Fibroblast of mammary gland (primary cell): ENCODE measurements at regions not wholly inside any gene's neighbourhood (a gene's known extent, or its start where the extent isn't known, plus 50 kb on each side); places are given as distances from the start of the nearest gene placed in this dataset.

Experiments used
- DNase-seq: peaks from one replicate; pipeline ENCODE4 v3.0.0-alpha.2; 2010; ENCODE audit warnings: low read depth
- H3K4me3 ChIP-seq: 2 replicates; pipeline ENCODE4 v1.5.1; 2011; ENCODE audit warnings: low read depth, mild to moderate bottlenecking, low read length, moderate library complexity; ENCODE audit not compliant: control insufficient read depth
- TF ChIP-seq, protein P1 (sequence below): conservative IDR thresholded peaks from 2 replicates; pipeline ENCODE4 v1.5.1; 2011; ENCODE audit warnings: low read depth, low read length, inconsistent platforms; ENCODE audit not compliant: control insufficient read depth, insufficient read depth

- TF ChIP-seq, protein P1, sequence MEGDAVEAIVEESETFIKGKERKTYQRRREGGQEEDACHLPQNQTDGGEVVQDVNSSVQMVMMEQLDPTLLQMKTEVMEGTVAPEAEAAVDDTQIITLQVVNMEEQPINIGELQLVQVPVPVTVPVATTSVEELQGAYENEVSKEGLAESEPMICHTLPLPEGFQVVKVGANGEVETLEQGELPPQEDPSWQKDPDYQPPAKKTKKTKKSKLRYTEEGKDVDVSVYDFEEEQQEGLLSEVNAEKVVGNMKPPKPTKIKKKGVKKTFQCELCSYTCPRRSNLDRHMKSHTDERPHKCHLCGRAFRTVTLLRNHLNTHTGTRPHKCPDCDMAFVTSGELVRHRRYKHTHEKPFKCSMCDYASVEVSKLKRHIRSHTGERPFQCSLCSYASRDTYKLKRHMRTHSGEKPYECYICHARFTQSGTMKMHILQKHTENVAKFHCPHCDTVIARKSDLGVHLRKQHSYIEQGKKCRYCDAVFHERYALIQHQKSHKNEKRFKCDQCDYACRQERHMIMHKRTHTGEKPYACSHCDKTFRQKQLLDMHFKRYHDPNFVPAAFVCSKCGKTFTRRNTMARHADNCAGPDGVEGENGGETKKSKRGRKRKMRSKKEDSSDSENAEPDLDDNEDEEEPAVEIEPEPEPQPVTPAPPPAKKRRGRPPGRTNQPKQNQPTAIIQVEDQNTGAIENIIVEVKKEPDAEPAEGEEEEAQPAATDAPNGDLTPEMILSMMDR = no peak
- no peak overlapping the region for H3K4me3 ChIP-seq
Measured at GRCh38 chr5:74113196-74113540, 487.2 kb downstream of the ARHGEF28 start.

GRCh38 chr5:74112372-74113195 lies 486.6 kb downstream of the ARHGEF28 start:
- no peak overlapping the region for H3K4me3 ChIP-seq
- TF ChIP-seq, protein P1 = no peak
- DNase-seq = no peak

More at GRCh38 chr5:74113196-74113540, 487.2 kb downstream of the ARHGEF28 start:
- no peak for DNase-seq

GRCh38 chr5:74111764-74112163 lies 485.8 kb downstream of the ARHGEF28 start:
- no peak overlapping the region for H3K4me3 ChIP-seq
- no peak for DNase-seq
- TF ChIP-seq, protein P1 = no peak

GRCh38 chr5:74109344-74109743 lies 483.3 kb downstream of the ARHGEF28 start:
- H3K4me3 ChIP-seq = no peak overlapping the region
- no peak for DNase-seq
- TF ChIP-seq, protein P1 = no peak

- TF ChIP-seq, protein P1 = no peak
- H3K4me3 ChIP-seq = no peak overlapping the region
- DNase-seq = no peak
Measured at GRCh38 chr5:74107899-74108298, 481.9 kb downstream of the ARHGEF28 start.

DNA sequence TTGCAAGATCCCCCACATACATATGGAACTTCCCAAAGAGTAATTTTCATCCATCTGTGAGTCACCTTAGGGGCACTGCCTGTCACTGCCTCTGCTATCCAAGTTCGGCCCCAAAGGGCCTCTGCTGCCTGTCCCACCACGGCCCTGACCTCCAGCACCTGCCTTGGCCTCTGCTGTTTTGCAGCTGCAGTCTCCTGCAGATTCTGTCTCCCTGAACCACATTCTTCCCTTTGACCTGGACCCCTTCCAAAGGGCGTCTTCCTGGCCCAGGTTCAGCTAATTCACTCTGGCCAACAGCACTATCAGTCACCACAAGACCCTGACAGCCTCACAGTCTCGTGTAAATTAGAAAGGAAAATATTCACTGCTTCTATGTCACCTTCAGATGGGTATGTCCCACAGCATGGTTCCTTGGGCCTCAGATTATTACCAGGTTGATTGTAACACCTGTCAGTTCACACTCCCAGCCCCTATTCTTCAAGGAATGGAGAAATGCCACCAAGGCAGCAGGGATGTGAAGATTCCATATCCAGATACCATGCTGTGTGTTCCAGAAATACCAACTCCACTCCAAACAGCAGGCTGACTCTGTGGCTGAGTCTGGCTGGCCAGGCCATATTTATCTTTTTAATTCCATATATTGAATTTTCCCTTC lies 479.3 kb downstream of the ARHGEF28 start:
- no peak for DNase-seq
- no peak overlapping the region for H3K4me3 ChIP-seq
- TF ChIP-seq, protein P1 = no peak
